ENCODE measurements at regions not wholly inside any gene's neighbourhood (a gene's known extent, or its start where the extent isn't known, plus 50 kb on each side); places are given as distances from the start of the nearest gene placed in this dataset.
"Not testable (repeated sequence)": the region's sequence is repeated elsewhere in the genome, so short reads cannot be mapped to it uniquely, and the experiment has no call there.

GRCh38 chr20:48141660-48142515 is 356.6 kb upstream of the SULF2 start:
- no peak for DNase-seq

- DNase-seq, result no peak
Observed at GRCh38 chr20:48139262-48140041, 354.2 kb upstream of the SULF2 start.

- no peak for DNase-seq
Observed at GRCh38 chr20:48132834-48133233, 347.6 kb upstream of the SULF2 start.

DNA sequence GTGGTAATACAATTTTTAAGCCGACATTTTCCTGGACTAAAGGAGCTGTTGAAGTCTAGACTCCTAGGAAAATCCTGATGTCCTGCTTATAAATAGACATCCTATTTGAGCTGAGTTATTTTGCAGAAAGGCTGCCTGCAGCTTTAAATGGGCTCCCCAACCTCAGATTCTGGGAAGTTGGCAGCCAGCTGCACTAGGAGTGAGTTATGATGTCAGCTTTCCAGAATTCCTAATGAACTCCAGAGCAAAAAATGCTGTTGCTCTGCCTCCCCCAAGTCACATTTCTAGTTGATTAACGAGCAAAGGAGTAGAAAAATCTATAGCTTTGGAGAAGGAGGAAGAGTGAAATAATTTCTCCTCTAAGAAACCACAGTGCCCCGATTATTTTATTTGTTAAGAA is 346.3 kb upstream of the SULF2 start:
- no peak for DNase-seq

GRCh38 chr20:48129345-48129942 is 344.2 kb upstream of the SULF2 start:
- no peak for DNase-seq

- DNase-seq, result no peak
Observed at GRCh38 chr20:48128436-48128835, 343.2 kb upstream of the SULF2 start.

DNA sequence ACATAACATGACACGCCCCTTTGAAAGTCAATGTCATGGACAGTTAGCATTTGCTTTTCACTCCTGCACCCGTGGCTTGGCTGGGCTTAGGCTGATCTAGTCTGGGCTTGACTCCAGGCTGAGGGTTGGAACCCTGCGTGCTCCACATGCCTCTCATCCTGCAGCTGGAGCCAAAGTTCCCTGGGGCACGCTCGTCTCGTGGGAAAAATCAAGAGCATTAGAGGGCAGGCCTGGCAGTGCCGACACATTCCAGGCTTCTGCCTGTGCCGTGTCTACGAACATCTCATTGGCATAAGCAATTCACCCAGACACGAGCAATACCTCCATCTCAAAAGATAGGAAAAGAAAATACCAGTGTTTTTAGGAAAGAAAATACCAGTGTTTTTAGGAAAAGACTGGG is 342.7 kb upstream of the SULF2 start:
- not testable (repeated sequence) for DNase-seq

GRCh38 chr20:48127133-48127532 is 341.9 kb upstream of the SULF2 start:
- not testable (repeated sequence) for DNase-seq

GRCh38 chr20:48126227-48126740 is 341.0 kb upstream of the SULF2 start:
- DNase-seq, result no peak

- DNase-seq, result no peak
Observed at GRCh38 chr20:48124960-48125359, 339.7 kb upstream of the SULF2 start.

GRCh38 chr20:48124181-48124782 is 339.0 kb upstream of the SULF2 start:
- no peak for DNase-seq

DNA sequence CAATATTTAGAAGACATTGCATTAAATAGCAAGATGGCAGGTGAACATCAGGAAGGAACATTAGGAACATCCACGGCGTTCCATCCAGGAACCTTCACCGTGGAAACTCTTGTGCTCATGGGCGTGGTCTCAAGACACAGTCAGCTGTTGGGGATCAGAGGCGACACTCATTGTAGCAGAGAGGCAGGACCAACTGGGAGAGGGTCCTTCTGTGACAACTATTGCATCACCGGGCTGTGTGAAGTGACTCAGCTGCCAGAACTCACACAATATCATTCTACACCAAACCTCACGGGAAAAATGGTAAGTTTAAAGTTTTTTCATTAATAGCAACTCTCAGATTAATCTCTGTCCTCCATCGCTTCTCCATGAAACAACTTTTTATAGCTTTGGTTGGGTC is 334.8 kb upstream of the SULF2 start:
- no peak for DNase-seq

GRCh38 chr20:48119389-48119788 is 334.1 kb upstream of the SULF2 start:
- DNase-seq, result not testable (repeated sequence)

GRCh38 chr20:48115502-48115901 is 330.2 kb upstream of the SULF2 start:
- no peak for DNase-seq

GRCh38 chr20:48107560-48107959 is 322.3 kb upstream of the SULF2 start:
- no peak for DNase-seq

- DNase-seq, result no peak
Observed at GRCh38 chr20:48106428-48106827, 321.1 kb upstream of the SULF2 start.

DNA sequence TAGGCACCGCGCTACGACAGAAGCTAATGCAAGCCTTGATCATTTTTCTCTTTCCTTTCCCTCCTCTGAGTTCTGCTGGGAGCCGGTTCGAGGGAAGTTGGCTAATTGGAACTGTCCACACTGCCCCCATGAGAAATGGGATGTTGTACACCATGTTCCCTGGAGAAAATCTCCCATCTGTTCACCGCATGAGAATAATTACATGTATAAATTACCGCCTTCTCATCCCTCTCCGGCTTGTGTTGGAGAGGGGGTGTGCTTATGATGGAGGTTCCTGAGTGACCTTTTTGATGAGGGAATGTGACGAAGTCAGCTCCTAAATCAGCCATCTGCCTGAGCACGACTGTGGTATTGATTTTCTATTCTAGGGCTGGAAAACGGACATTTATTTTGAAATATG is 320.2 kb upstream of the SULF2 start:
- DNase-seq, result no peak

GRCh38 chr20:48102931-48103660 is 317.8 kb upstream of the SULF2 start:
- DNase-seq, result no peak

DNA sequence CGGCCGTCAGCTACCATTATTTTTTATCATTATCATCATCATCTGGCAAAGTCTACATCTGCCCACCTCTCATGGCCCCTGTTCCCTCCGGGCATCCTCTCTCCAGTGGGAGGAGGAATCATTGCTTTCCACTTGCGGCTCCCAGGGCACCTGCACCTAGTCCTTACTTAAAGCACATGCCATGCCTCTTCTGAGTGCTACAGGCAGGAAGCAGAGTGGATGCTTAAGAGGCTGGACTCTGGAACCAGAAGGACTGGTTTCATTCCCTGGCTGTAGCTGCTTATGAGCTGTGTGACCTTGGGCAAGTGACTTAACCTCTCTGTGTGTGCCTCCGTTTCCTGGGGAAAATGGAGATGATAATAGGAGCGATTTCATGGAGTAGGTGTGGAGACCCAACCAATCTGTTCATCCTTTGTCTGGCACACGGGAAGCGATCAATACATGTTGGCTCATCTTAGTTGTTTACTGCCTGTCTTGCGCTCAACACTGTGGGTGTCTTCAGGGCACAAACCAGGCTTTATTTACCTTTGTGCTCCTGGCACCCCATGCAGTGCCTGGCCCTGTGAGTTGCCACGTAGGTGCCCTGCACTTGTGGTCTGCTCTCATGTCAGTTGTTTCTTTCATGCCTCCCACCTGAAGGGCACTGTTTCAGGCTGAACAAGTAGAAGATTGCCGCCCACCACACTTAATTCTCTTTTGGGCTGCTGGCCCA is 317.0 kb upstream of the SULF2 start:
- DNase-seq, result no peak

DNA sequence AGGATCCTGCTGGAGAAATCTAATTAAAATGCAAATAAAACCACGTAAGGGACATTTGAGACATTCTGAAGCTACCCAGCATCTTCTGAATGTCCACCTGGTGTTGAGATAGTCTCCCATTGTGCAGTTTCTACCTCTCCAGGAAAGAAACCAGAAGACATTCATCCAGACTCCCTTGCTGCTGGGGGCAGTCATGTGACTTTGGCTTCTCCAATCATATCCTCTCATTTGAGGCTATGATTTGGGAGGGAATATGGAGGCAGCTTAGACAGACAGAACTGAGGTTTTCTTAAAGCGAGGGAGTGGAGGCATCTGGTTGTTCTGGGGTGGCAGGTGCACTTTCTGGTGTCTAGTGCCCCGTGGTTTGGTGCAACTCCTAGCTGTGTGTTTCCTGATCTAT is 315.2 kb upstream of the SULF2 start:
- no peak for DNase-seq

- no peak for DNase-seq
Observed at GRCh38 chr20:48098866-48099265, 313.6 kb upstream of the SULF2 start.

- no peak for DNase-seq
Observed at GRCh38 chr20:48098099-48098498, 312.8 kb upstream of the SULF2 start.
